ENCODE measurements at regions not wholly inside any gene's neighbourhood (a gene's known extent, or its start where the extent isn't known, plus 50 kb on each side); places are given as distances from the start of the nearest gene placed in this dataset.

- no peak for TF ChIP-seq CTCF (conservative IDR thresholded peaks at IDR 0.05; ENCODE audit: low read depth, low read length)
- no peak for TF ChIP-seq EZH2 (IDR thresholded peaks at IDR 0.05; ENCODE audit: borderline replicate concordance, low read depth, low read length, poor library complexity, severe bottlenecking)
Observed at GRCh38 chr2:136424112-136424511, 306.2 kb upstream of the CXCR4 start.
